Transverse colon (tissue), 4 donors: ENCODE measurements at regions not wholly inside any gene's neighbourhood (a gene's known extent, or its start where the extent isn't known, plus 50 kb on each side); places are given as distances from the start of the nearest gene placed in this dataset.

Experiments used
- DNase-seq: peaks from one replicate; pipeline ENCODE4 v3.0.0-alpha.2; 2019
- H3K27ac ChIP-seq, 4 donors: fragments of 200-600 bp; sonication (generic); 2 replicates each; pipeline ENCODE4 v1.5.1; 2016 to 2018; ENCODE audit warnings: inconsistent platforms in 4 of 4
- H3K27me3 ChIP-seq: fragments of 200-600 bp; sonication (generic); 2 replicates; pipeline ENCODE4 v1.5.1; 2017; ENCODE audit warnings: inconsistent platforms
- H3K36me3 ChIP-seq, 4 donors: fragments of 200-600 bp; sonication (generic); 2 replicates each; pipeline ENCODE4 v1.5.1; 2017 to 2019; ENCODE audit warnings: inconsistent platforms in 4 of 4
- H3K4me1 ChIP-seq, 4 donors: fragments of 200-600 bp; sonication (generic); 2 replicates each; pipeline ENCODE4 v1.5.1; 2017 to 2020; ENCODE audit warnings: inconsistent platforms in 4 of 4
- H3K4me3 ChIP-seq, 4 donors: fragments of 200-600 bp; sonication (generic); 1 replicate in 1 of 4; 2 replicates in 3 of 4; pipeline versions ENCODE4 v1.5.1 to v1.6.1; 2017 to 2019; ENCODE audit warnings: inconsistent platforms in 4 of 4
- H3K9me3 ChIP-seq, 2 donors: fragments of 200-600 bp; sonication (generic); 2 replicates each; pipeline ENCODE4 v1.5.1; 2017 to 2019; ENCODE audit warnings: inconsistent platforms in 2 of 2
- EP300 ChIP-seq: sonication (generic); formaldehyde crosslinking; IDR thresholded peaks from one replicate; pipeline ENCODE4 v1.6.1; 2017; ENCODE audit warnings: antibody characterized with exemption, low read depth
- POLR2A ChIP-seq: fragments of 450-650 bp; IDR thresholded peaks from one replicate; pipeline ENCODE4 v1.6.1; 2016; ENCODE audit warnings: antibody characterized with exemption, mild to moderate bottlenecking, moderate library complexity
- POLR2AphosphoS5 ChIP-seq, 3 donors: sonication (generic); formaldehyde crosslinking; IDR thresholded peaks; one replicate each; pipeline ENCODE4 v1.6.1; 2016; ENCODE audit warnings: antibody characterized with exemption in 3 of 3
- WGBS, 2 donors: methylation state at CpG; one replicate each; pipeline ENCODE4 v1.1.5; 2018; ENCODE audit warnings: low coverage in 1 of 2; 5-methylcytosine and 5-hydroxymethylcytosine counted together
- in situ Hi-C, 4 donors: fragments of 200-750 bp; cut with MboI; loops; one replicate each; pipeline versions ENCODE4 v1.15.0 to v1.15.1; 2017; ENCODE audit warnings: low sequenced_read_pairs in 3 of 4, low pct_ligation_motif_present in 1 of 4, low pct_unique_long_range_greater_than_20kb in 1 of 4
- intact Hi-C: fragments of 100-400 bp; cut with DNase I; formaldehyde crosslinking; loops from one replicate; pipeline ENCODE4 v1.15.1; 2023; ENCODE audit warnings: low total_unique reads
- TF ChIP-seq, protein P1 (sequence below), 5 experiments: fragments of 200-600 bp in 3 of 5; fragments of 450-650 bp in 2 of 5; sonication (generic) in 3 of 5; IDR thresholded peaks; 1 replicate in 2 of 5; 2 replicates in 3 of 5; pipeline ENCODE4 v1.5.1; 2016 to 2017; ENCODE audit warnings: antibody characterized with exemption in 5 of 5, inconsistent platforms in 3 of 5, mild to moderate bottlenecking in 2 of 5, moderate library complexity in 1 of 5

DNA sequence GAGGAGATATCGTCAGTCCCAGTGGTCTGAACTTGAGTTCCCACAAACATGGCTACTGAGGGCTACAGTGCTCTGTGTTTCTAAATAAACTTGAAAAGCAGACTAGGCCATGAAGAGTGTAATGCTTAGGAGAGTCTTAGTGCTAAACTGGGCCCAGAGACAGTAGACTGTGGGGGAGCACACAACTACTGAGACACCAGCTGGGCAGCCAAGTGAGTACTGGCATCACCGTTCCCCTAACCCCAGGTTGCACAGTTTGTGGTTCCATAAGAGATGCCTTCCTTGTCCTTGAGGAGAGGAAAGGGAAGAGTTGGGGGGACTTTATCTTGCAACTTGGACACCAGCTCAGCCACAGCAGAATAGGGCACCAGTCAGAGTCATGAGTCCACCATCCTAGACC lies 172.1 kb upstream of the DMRTA1 start:
- intact Hi-C loops (no loop called here), in situ Hi-C loops (no loop called here)
- TF ChIP-seq POLR2AphosphoS5 (IDR thresholded peaks at IDR 0.05) (no peak), EP300 (no peak), POLR2A (no peak)
- TF ChIP-seq, protein P1, sequence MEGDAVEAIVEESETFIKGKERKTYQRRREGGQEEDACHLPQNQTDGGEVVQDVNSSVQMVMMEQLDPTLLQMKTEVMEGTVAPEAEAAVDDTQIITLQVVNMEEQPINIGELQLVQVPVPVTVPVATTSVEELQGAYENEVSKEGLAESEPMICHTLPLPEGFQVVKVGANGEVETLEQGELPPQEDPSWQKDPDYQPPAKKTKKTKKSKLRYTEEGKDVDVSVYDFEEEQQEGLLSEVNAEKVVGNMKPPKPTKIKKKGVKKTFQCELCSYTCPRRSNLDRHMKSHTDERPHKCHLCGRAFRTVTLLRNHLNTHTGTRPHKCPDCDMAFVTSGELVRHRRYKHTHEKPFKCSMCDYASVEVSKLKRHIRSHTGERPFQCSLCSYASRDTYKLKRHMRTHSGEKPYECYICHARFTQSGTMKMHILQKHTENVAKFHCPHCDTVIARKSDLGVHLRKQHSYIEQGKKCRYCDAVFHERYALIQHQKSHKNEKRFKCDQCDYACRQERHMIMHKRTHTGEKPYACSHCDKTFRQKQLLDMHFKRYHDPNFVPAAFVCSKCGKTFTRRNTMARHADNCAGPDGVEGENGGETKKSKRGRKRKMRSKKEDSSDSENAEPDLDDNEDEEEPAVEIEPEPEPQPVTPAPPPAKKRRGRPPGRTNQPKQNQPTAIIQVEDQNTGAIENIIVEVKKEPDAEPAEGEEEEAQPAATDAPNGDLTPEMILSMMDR (IDR thresholded peaks at IDR 0.05) = no peak
- Histone ChIP-seq H3K27me3 (no peaks in the 10 kb centered on the region), H3K27ac (no peak overlapping the region), H3K4me3 (no peak overlapping the region), H3K4me1 (no peaks in the 10 kb centered on the region), H3K9me3 (no peaks in the 10 kb centered on the region), H3K36me3 (no peaks in the 10 kb centered on the region)
- WGBS, 2 donors = 97% methylated on average over 2 of the region's 2 CpGs; no CpG with 5 or more reads in 1 of the 2 donors
- no peak for DNase-seq

DNA sequence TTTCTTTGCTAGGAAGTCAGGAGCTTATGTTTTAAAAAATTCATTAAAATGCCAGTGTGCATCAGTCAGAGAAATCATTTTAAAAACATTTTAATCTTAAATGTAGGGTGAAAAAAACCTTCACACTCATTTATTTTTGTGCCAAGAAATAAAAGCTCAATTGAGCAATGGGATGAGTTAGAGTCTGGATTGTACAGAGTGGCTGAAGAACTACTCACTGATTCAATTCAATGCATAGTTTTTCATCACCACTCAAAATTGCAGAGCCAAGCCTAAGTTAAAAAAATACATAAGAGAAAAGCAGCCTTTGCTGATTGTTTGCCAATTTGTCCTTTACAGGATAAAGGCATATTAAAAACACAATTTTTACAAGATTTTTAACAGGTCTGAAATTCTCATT lies 168.2 kb upstream of the DMRTA1 start:
- H3K9me3 ChIP-seq = no peaks in the 10 kb centered on the region
- H3K4me3 ChIP-seq = no peak overlapping the region
- intact Hi-C loops (no loop called here), in situ Hi-C loops (no loop called here)
- no peaks in the 10 kb centered on the region for H3K27me3 ChIP-seq
- H3K27ac ChIP-seq = no peak overlapping the region
- no peaks in the 10 kb centered on the region for H3K4me1 ChIP-seq
- H3K36me3 ChIP-seq = no peaks in the 10 kb centered on the region
- DNase-seq = no peak
- TF ChIP-seq EP300 (no peak), POLR2AphosphoS5 (IDR thresholded peaks at IDR 0.05) (no peak), POLR2A (no peak)
- TF ChIP-seq, protein P1 (IDR thresholded peaks at IDR 0.05) = no peak

DNA sequence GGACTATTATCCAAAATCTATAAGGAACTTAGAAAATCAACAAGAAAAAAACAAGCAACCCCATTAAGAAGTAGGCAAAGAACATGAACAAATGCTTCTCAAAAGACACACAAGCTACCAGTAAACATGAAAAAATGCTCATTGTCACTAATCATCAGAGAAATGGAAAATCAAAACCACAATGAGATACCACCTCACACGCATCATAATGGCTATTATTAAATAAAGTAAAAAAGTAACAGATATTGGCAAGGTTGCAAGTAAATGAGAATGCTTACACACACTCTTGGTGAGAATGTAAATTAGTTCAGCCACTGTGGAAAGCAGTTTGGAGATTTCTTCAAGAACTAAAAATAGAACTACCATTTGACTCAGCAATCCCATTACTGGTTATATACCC lies 167.0 kb upstream of the DMRTA1 start:
- WGBS, 2 donors = 67 to 88% methylated on average over 1 of the region's 1 CpG
- no peak for DNase-seq
- intact Hi-C loops (no loop called here), in situ Hi-C loops (no loop called here)
- Histone ChIP-seq H3K36me3 (no peaks in the 10 kb centered on the region), H3K4me3 (no peak overlapping the region), H3K9me3 (no peaks in the 10 kb centered on the region), H3K27ac (no peak overlapping the region), H3K27me3 (no peaks in the 10 kb centered on the region), H3K4me1 (no peaks in the 10 kb centered on the region)
- no peak for TF ChIP-seq POLR2AphosphoS5 (IDR thresholded peaks at IDR 0.05)
- TF ChIP-seq, protein P1 (IDR thresholded peaks at IDR 0.05) = no peak
- TF ChIP-seq EP300 = no peak
- TF ChIP-seq POLR2A = no peak

DNA sequence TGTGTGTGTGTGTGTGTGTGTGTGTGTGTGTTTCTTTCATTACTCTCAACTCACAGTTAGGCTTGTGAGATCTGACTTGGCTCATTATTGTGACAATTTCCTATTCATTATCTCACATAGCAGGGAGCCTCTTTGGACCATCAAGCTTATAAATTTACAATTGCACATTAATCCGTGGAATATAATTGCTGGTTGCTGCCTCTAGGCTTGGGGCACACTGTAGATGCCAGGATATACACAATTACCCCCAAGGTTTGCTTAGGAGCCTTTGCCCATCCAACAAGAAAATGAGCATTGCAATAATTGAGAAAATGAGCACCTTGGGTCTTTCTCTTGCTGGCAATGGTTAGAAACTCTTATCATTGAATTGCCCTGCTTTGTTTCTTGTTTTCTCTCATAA lies 161.6 kb upstream of the DMRTA1 start:
- TF ChIP-seq POLR2AphosphoS5 (IDR thresholded peaks at IDR 0.05) = no peak
- no peak for TF ChIP-seq EP300
- TF ChIP-seq, protein P1 (IDR thresholded peaks at IDR 0.05) = no peak
- TF ChIP-seq POLR2A = no peak
- in situ Hi-C loops (no loop called here), intact Hi-C loops (no loop called here)
- Histone ChIP-seq H3K27me3 (no peaks in the 10 kb centered on the region), H3K9me3 (no peaks in the 10 kb centered on the region), H3K27ac (no peak overlapping the region), H3K4me1 (no peaks in the 10 kb centered on the region), H3K4me3 (no peak overlapping the region), H3K36me3 (no peaks in the 10 kb centered on the region)
- DNase-seq = no peak
- WGBS, 2 donors = 60 to 65% methylated on average over 1 of the region's 1 CpG
